HG02943 (cell line): ENCODE measurements at regions not wholly inside any gene's neighbourhood (a gene's known extent, or its start where the extent isn't known, plus 50 kb on each side); places are given as distances from the start of the nearest gene placed in this dataset.

Experiments
- ATAC-seq: cut with Tn5 transposase; IDR thresholded peaks from one replicate; pipeline ENCODE4 v1.9.1; 2021; ENCODE audit warnings: mild to moderate bottlenecking, low read depth, moderate library complexity; ENCODE audit not compliant: unreplicated experiment

DNA sequence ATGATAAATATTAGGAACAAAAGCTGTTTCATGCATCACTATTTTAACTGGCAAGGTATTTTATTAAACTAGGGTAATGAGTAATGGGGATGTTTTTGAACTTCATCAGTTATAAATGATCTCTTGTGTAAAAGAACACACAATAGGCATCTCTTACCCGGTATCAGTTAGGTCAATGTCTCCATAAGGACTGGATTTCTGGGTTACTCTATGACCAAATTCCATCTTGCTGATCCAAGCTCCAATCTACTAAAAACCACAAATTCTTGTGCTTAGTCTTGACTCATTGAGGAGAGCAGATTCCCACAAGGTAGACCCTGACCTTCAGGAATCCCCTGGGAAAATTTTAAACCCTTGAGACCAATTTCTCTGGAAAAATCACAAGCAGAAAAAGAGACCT lies 1167.7 kb downstream of the XPNPEP1 start:
- no peak for ATAC-seq

DNA sequence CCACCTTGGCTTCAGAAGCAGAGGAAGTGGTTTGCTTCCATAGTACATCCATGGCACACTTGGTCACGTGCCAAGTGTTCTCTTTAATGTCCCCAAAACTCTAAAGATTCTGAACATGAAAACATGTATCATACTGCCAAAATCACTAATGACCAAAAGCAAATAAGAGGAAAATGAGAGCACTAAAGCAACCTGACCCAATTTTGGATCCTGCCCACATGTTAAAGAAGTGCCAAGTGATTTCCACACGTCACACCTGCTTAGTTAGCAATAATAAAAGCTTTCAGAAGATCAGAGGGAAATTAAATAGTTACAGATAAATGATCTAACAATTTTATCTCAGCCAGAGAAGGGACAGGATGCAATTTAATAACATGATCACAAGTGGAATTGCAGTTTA lies 1170.0 kb downstream of the XPNPEP1 start:
- ATAC-seq: no peak

DNA sequence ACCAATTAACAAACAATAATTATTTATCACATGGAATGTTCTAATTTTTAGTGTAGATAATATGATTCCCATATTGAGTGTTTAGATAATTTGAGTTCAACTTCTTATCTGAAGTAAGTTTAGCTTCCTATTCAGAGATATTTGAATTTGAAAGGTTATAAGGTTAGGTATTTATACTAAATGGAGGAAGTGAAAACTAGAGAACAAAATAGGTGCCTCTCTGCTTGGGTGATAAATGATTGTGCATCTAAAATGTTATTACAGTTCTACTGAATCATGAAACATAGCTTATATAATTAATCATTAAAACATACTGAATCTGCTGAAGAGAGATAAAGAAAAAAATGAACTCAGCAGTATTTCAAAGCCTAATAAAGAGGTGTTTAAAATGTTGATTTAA lies 1174.3 kb downstream of the XPNPEP1 start:
- ATAC-seq: no peak

DNA sequence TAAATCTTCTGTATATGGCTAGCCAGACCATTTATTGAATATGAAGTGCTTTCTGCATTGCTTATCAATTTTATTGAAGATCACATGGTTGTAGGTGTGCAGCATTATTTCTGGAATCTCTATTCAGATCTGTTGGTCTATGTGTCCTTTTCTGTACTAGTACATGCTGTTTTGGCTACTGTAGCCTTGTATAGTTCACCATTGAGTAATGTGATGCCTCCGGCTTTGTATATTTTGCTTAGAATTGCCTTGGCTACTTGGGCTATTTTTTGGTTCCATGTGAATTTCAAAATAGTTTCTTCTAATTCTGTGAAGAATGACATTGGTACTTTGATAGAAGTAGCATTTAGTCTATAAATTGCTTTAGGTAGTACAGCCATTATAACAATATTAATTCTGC lies 1187.2 kb downstream of the XPNPEP1 start:
- no peak for ATAC-seq

DNA sequence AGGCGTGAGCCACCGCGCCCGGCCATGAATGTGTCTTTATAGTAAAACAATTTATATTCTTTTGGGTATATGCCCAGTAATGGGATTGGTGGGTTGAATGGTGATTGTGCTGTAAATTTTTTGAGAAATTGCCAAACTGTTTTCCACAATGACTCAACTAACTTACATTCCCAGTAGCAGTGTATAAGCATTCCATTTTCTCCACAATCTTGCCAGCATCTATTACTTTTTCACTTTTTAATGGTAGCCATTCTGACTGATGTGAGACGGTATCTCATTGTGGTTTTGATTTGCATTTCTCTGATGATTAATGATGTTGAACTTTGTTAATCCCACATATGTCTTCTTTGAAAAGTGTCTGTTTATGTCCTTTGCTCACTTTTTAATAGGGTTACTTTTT lies 1187.9 kb downstream of the XPNPEP1 start:
- ATAC-seq: no peak

DNA sequence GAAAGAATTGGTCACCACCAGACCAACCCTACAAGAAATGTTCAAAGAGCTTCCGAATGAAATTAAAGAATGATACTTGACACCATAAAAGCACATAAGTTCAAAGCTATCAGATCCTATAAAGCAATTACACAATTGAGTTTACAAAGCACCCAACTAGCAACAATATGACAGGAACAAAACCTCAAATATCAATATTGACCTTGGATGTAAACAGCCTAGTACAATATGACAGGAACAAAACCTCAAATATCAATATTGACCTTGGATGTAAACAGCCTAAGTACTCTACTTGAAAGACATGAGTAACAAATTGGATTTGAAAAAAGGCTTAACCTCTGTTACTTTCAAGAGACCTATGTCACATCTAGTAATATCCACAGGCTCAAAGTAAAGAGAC lies 1201.4 kb downstream of the XPNPEP1 start:
- ATAC-seq: no peak

DNA sequence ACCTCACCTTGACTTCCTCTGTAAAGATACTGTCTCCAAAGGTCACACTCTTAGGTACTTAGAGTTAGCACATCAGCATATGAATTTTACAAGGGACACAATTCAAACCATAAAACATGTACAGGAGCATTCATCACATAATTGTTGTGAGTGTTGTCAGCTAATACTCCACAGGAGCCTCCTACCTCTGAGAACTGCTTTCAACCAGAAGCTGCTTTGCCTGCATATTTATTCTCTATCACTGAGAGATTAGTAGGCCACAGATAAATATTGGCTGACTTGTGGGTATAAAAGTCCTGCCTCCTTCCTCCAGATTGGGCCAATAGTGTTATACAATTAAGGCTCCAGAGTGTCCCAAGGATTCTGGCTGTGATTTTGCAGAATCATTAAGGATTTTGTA lies 1207.0 kb downstream of the XPNPEP1 start:
- ATAC-seq: no peak

DNA sequence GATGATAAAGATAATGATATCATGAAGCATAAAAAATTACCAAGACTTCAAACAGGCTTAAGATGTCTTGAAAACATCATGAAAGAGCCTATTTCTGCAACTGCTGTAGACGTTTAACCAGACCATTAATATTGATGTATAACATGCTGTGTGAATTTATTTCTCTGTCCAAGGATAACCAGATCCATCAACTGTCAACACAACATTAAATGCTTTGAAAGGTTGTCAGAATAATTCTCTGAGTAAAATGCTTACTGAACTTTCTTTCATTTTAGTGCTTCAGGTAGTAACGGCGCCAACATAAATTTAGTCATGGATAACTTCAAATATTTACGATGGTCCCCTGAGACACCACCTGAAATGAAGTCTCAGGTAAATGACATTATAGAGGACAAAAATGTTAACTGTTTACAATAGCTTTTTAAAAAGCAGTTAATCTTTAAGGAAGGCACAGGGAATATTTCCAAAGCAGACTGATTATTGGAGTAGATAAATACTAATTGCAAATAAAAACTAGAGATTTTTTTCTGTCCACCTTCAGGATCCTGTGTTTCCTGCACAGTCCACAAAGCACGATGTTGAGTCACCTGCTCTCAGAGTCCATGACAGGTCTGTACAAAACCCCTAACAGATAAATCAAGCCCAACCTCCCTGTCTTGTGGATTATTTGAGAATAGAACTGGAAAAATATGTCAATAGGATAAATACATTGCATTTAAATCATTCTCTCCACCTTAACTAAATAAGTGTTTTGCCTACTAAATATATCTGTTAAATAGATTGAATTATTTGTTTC lies 1213.2 kb downstream of the XPNPEP1 start:
- ATAC-seq: no peak

DNA sequence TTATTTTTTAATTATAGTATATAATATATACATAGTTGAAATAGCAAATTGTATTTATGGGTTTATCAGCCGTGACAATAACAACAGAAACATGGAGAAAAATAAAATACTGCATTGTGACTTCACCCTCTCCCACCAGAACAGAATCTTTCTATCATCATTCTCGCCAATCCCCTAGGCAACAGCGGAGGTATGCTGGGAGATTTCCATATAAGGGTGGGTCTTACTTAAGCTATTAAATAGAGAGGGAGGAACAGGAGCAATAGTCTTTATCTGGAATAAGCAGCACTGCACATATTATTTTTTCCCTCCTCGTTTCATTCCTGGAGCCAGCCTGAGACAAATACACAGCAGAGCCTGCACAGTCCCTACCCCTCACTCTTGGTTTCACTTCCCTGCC lies 1214.9 kb downstream of the XPNPEP1 start:
- no peak for ATAC-seq

DNA sequence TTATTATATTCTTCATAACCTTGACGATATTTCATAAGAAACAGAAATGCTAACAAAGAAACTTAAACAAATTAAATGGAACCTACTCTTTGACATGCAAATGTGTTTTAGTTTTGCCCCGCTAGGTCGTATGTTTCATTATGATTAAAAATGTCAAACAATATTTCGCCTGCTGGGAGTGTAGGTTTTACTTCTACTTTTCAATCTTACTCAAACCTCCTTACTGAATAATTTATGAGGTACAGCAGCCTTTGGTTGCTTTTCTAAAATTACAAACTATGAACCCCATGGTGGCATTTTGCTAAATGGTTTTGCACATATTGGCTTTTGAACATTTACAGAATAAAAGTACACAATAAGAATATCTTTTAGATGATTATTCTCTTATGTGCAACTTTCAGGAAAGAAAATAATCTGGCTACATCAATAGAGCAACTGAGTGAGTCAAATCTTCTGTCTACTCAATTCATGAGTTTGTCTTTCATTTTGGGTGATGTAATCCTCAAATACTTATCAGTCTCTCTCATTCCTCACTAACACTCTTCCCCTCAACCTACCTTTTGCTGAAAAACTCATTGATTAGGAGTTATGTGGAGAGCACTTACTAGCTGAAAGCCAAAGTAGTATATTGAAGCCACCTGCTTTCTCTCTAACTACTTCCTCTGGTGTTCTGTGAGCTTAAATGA lies 1226.4 kb downstream of the XPNPEP1 start:
- peak; percentile 88 for ATAC-seq

DNA sequence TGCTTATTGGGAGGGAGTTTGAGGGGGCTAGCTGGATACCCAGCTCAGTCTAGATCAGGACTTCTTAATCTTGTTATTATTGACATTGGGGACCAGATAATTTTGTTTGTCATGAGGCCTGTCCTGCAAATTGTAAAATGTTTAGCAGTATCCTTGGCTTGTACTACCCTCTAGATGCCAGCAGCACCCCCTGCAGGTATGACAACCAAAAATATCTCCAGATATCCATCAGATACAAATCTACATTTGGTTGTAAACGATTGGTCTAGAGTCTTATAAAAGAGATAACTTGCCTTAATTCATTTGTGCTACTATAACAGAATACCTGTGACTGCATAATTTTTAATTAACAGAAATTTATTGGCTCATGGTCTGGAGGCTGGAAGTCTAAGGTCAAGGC lies 1232.2 kb downstream of the XPNPEP1 start:
- ATAC-seq: no peak

DNA sequence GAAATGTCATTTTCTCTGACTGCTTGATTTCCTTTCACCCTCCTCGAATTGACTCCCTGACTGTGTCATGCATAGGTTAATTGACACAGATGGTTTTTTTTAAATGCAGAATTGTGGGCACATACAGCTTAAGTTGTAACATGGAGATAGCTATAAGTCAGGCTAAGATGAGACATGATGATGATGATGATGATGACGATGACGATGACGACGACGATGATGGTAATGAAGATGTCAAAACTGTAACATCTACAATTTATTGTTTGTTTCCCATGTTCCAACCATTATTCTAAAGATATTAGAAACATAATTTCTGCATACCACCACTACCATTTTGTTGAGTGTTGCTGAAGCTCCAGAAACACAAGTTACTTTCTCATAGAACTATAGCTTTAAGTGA lies 1232.8 kb downstream of the XPNPEP1 start:
- ATAC-seq: no peak

DNA sequence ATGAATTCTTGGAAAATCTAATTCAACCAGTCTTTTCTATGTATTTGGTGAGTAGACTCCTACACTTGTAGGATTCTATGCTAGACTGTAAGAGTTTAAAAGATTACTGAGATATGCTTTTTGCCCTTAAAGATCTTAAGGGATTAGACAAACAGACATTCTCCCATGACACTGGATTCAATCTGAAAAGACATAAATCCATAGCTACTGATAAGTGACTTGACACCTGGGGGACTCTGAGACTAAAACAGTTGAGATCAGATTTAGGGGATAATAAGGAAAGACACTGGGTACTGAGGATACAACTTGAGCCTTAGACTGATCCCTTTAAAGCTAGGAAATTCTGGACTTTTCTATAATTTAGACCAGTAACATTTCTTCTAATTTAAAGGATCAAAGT lies 1233.4 kb downstream of the XPNPEP1 start:
- ATAC-seq: no peak

DNA sequence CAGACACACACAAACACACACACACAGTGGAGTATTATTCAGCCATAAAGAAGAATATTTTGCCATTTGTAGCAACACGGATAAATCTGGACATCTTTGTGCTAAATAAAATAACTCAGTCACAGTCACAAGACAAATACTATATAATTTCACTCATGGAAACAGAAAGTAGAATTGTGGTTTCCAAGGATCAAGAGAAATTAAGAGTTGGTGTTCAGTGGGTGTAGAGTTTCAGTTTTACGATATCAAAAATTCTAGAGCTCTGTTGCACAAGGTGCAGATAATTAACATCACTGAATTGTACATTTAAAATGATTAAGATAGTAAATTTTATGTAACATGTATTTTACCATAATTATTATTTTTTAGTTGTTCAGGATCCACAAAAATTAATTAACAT lies 1235.0 kb downstream of the XPNPEP1 start:
- no peak for ATAC-seq

DNA sequence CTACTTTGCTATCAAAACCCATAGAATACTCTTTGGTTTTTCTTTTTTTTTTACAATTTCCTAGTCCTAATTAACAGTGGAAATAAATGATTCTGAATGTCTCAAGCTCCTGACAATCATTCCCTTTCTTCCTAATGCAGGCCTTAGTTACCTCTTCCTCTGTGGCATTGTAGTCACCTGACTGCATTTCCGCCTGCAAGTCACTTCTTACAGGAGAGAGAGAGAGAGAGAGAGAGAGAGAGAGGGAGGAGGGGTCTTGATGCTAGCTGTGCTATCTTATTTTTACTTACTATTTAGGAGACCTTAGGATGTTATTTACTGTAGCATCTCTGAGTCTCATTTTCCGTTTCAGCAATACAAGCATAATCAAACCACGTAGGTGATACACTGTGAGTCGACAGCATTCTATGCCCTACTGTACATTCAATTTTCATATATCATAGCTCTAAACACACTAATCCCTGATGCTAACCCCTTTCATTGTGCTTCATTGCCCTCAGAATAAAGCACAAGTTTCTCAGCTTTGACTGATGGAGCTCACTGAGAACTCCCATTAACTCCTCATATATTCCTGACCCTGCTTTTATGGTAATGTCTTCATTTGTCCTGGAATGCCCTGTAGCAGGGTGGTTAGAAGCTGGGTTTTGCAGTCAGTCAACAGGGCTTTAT lies 1237.3 kb downstream of the XPNPEP1 start:
- ATAC-seq: no peak

DNA sequence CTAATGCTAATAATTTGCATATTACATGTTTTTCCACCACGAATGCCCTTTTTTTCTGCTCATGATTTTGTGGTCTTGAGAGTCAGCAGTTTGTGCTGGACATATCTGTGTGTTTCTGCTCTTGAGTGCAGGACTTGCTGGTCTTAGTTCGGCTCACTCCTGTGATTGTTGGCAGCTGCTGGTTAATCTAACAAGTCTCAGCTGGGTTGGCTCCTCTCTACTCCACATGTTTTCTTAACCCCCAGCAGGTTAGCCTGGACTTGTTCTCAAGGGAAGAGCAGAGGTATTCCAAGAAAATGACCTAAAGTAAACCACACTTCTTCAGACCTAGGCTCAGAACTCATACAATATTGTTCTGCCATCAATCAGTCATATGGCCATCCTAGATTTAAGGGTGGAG lies 1238.9 kb downstream of the XPNPEP1 start:
- ATAC-seq: no peak

DNA sequence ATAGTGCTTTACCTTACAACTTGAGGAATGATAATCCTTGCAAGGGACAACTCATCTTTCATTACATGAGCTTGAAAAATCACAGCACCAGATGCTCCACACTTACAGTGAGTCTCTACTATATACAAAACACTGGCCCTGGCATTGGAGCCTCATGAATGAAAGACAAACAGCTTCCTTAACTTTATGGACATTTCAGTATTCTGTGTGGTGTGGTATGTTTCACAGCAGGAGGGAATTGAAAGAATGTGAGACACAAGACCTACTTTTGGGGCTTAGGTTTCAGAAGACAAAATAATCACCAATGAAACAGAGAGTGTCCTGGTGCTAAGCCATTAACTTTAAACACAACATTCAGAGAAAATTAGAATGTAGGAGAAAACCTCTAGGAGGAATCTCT lies 1249.6 kb downstream of the XPNPEP1 start:
- no peak for ATAC-seq

DNA sequence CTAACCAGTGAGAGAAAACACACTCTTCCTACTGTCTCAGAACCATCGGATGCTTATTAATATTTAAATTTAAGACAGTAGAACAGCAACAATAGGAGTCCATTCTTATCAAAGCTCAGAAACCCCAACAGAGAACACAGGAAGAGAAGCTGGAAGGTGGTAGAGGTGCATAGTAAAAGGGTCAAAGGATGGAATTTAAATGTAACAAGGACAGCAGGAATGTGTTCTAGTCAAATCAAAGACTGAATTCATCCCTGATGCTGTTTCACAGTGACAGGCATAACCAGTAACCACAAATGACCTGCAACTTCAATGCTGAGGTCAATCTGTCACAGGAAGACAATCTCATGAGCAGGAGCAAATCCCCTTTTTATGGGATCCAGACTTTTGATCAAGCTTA lies 1259.7 kb downstream of the XPNPEP1 start:
- no peak for ATAC-seq

DNA sequence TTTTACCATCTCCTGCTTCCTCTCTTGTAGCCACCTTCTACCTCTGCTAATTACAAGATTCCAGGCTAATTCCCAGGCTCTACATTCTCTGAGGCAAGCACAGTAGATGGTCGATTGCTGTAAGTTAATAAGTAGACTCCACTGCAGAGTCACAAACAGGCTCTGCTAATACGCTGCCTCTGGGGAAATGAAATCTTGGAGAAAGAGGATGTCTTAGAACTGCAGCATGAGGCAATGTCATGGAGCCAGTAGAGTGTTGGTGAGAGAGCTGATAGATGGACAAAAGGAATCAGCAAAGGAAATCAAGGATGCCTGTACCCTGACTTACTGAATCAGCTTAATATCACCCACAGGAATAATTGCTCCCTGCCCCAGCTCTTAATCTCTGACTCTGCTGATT lies 1260.3 kb downstream of the XPNPEP1 start:
- ATAC-seq: no peak

DNA sequence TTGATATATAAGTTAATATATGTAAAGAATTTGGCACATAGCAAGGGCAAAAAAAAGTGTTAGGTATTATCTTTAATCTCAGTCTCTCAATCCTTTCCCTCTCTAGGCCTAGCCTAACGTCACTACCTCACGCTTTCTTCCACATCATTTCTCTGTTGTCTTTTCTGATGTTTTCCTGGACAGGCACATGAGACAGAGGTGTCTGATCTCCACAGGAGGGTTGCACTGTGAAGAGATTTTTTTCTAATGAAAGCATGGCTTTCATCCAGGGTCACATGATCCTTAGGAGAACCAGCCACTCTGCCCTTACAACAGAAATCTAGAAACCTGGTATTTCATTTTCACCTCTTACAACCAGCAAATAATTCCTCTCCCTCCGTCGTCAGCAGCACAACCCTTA lies 1268.3 kb downstream of the XPNPEP1 start:
- no peak for ATAC-seq

DNA sequence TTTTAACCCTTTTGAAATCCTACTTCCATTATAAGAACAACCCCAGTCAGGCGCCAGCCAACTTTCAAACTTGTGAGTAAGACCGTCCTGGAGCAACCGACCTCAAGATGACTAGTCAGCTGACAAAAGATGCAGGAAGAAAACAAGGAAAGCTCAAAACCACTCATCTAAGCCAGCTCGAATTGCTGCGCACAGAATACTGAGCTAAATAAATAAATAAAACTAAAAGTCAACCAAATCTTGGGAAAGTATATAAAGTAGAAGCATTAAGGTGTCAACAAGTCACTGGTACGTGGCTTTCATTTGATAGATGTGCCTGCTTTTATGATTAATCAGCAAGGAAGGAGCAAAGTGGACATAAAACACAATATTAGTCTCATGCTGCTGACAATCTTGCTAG lies 1269.8 kb downstream of the XPNPEP1 start:
- ATAC-seq: no peak

DNA sequence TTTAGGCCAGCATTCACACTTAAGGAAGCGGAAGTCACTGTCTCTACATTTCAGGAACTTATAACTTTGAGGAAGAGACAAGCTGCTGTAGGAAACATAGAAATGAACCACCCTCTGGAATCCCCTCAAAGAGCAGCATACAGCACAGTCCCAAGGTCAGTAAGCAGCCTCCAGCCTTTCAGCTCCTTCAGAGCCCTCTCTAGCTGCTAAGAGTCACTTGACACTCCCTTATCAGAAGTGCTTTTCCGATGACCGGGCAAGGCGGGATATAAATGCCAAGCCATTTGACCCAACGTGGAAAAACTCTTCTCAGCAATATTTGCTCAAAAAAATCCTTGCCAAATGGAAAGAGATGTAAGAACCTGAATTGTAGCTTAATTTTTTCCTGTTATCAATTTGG lies 1284.3 kb downstream of the XPNPEP1 start:
- no peak for ATAC-seq
